T-helper 1 cell treated with Interleukin-12 subunit alpha and Interleukin-12 subunit beta and Interleukin-4 antibody, amounts not matched to agents 30 μg/mL and 1 μg/mL, for 36 hours (primary cell): ENCODE measurements at regions not wholly inside any gene's neighbourhood (a gene's known extent, or its start where the extent isn't known, plus 50 kb on each side); places are given as distances from the start of the nearest gene placed in this dataset.
A peak's percentile ranks its signal among the peaks of the same experiment; 100 is the strongest.

Experiments
- H3K27ac Mint-ChIP-seq: one replicate; pipeline ENCODE4 v1.8.0; 2021; ENCODE audit warnings: mild to moderate bottlenecking, mixed read lengths
- H3K27me3 Mint-ChIP-seq: one replicate; pipeline ENCODE4 v1.8.0; 2021; ENCODE audit warnings: low read depth, mixed read lengths
- H3K36me3 Mint-ChIP-seq: one replicate; pipeline ENCODE4 v1.8.0; 2021; ENCODE audit warnings: low read depth, mixed read lengths
- H3K4me1 Mint-ChIP-seq: one replicate; pipeline ENCODE4 v1.8.0; 2021; ENCODE audit warnings: low read depth, mixed read lengths
- H3K4me3 Mint-ChIP-seq: one replicate; pipeline ENCODE4 v1.8.0; 2021; ENCODE audit warnings: mild to moderate bottlenecking, moderate library complexity, mixed read lengths
- H3K9me3 Mint-ChIP-seq: one replicate; pipeline ENCODE4 v1.8.0; 2021; ENCODE audit warnings: mixed read lengths

DNA sequence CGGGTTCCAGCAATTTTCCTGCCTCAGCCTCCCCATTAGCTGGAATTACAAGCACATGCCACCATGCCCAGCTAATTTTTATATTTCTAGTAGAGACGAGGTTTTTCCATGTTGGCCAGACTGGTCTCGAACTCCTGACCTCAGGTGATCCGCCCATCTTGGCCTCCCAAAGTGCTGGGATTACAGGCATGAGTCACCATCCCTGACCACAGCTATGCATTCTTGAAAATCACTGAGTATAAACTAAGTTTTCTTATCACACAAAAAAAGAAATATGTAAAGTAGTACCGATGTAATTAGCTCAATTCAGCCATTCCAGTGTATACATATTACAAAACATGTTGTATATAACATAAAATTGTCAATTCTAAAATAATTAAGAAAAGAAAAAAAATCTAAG, 232.7 kb downstream of the MBD2 start:
- Mint-ChIP-seq H3K4me1 (no peaks in the 10 kb centered on the region), H3K36me3 (no peaks in the 10 kb centered on the region)

DNA sequence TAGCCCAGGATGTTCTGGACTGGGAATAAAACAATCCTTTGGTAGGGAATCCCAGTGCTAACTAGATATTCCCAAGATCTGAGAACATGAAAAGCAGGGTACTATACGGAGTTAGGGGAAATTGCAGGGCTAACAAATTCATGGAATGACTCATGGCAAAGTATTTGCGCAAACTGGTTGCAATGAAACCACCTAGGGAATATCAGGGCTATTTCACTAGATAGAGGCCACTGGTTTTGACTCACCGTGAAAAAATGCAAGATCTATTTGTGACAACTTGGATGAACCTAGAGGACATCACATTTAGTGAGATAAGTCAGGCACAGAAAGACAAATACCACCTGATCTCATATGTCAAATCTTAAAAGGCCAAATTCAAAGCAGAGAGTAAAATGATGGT, 233.3 kb downstream of the MBD2 start:
- no peaks in the 10 kb centered on the region for H3K27me3 Mint-ChIP-seq
- no peaks in the 10 kb centered on the region for H3K9me3 Mint-ChIP-seq
- H3K4me3 Mint-ChIP-seq: no peak overlapping the region
- no peaks in the 10 kb centered on the region for H3K36me3 Mint-ChIP-seq
- H3K27ac Mint-ChIP-seq: no peak overlapping the region
- no peaks in the 10 kb centered on the region for H3K4me1 Mint-ChIP-seq

More for the DNA sequence above, 232.7 kb downstream of the MBD2 start:
- H3K9me3 Mint-ChIP-seq: no peaks in the 10 kb centered on the region
- H3K27ac Mint-ChIP-seq: no peak overlapping the region
- H3K4me3 Mint-ChIP-seq: no peak overlapping the region
- H3K27me3 Mint-ChIP-seq: no peaks in the 10 kb centered on the region

DNA sequence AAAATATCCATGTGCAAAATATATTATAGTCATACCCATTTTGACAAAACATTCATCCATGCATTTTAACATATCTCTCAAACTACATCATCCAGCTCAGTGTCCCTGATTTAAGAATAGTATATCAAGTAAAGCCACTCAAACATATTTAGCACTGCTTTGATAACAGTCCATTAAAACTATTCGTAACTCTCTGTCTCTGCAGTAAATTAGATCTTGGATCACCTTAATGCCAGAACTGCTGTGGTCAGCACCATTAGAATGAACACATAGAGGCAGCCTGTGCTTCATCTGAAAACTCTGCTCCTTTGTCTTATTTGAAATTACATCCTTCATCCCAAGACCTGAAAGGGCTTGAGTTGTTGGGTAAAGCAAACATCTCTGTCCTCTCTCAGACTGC, 234.0 kb downstream of the MBD2 start:
- Mint-ChIP-seq H3K4me1 (no peaks in the 10 kb centered on the region), H3K27ac (no peak overlapping the region), H3K36me3 (no peaks in the 10 kb centered on the region), H3K4me3 (no peak overlapping the region), H3K27me3 (no peaks in the 10 kb centered on the region), H3K9me3 (no peaks in the 10 kb centered on the region)

DNA sequence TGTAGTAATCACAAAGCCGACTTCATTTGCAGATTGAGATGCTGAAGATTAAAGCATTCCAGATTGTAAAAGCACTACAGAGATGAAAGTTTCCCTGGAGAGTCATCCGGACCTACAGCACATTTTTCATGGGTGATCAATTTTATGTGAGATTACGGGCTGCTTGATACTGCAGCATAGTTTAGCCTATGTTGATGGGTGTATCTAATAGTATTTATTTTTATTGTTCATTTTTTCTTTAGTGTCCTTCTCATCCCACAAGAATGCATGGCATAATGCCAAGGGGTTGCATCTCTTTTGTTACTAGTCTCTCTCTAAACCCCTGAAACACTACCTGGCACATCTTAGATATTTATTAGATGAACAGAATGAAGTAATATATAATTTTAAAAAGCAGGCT, 240.4 kb downstream of the MBD2 start:
- peaks cover 4% of the 10 kb centered on the region for H3K9me3 Mint-ChIP-seq
- H3K27me3 Mint-ChIP-seq: no peaks in the 10 kb centered on the region
- no peaks in the 10 kb centered on the region for H3K36me3 Mint-ChIP-seq
- no peak overlapping the region for H3K27ac Mint-ChIP-seq
- H3K4me3 Mint-ChIP-seq: no peak overlapping the region
- no peaks in the 10 kb centered on the region for H3K4me1 Mint-ChIP-seq

DNA sequence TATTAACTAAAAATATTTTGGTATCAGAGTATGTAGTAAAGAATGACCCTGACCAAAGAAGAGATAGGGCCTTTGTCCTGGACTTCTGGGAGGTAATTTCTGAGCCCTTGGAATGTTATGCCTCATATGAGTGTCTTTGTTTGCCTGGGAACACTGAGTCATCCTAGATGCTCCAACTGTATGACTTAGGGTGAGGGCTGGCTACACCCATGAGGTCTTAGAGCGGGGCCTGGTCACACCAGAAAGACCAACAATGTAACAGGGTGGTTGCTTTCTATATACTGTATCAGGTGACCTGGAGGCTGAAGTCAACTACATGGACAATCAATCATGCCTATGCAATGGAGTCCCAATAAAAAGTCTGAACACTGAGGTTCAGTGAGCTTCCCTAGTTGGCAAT, 253.1 kb downstream of the MBD2 start:
- Mint-ChIP-seq H3K27me3 (no peaks in the 10 kb centered on the region), H3K36me3 (no peaks in the 10 kb centered on the region), H3K4me1 (no peaks in the 10 kb centered on the region), H3K27ac (no peak overlapping the region), H3K4me3 (no peak overlapping the region), H3K9me3 (peaks cover 3% of the 10 kb centered on the region)

DNA sequence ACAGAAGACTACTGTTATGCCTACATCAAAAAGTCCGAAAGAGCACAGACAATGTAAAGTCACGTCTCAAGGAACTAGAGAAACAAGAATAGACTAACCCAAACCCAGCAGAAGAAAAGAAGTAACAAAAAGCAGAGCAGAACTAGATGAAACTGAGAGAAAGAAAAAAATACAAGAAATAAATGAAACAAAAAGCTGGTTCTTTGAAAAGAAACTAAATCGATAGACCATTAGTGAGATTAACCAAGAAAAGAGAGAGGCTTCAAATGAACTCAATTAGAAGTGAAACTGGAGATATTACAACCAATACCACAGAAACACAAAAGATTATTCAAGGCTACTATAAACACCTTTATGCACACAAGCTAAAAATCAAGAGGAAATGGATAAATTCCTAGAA, 271.8 kb downstream of the MBD2 start:
- Mint-ChIP-seq H3K9me3 (no peaks in the 10 kb centered on the region), H3K36me3 (no peaks in the 10 kb centered on the region), H3K4me1 (no peaks in the 10 kb centered on the region), H3K4me3 (no peak overlapping the region), H3K27ac (no peak overlapping the region), H3K27me3 (no peaks in the 10 kb centered on the region)

DNA sequence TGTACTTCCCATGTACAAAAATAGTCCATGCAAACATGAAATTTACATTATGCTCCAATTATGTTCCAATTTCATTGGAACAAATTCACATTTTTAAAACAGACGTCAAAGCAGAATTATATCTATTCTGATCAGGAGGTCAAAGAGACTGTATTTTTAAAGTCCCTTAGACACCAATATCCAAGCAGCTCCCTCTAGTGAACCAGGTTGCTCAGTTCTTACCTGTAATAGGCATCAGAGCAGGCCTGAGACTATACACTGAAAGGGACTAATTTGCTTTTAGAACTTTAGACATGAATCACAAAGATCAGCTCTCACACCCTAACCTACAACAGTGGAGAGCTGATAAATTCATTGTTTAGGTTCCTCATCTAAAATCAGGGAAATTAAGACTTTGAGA, 273.9 kb downstream of the MBD2 start:
- H3K27ac Mint-ChIP-seq: no peak overlapping the region
- H3K4me3 Mint-ChIP-seq: no peak overlapping the region
- H3K27me3 Mint-ChIP-seq: peaks cover 3% of the 10 kb centered on the region
- no peaks in the 10 kb centered on the region for H3K36me3 Mint-ChIP-seq
- peaks cover 4% of the 10 kb centered on the region for H3K4me1 Mint-ChIP-seq
- H3K9me3 Mint-ChIP-seq: no peaks in the 10 kb centered on the region

DNA sequence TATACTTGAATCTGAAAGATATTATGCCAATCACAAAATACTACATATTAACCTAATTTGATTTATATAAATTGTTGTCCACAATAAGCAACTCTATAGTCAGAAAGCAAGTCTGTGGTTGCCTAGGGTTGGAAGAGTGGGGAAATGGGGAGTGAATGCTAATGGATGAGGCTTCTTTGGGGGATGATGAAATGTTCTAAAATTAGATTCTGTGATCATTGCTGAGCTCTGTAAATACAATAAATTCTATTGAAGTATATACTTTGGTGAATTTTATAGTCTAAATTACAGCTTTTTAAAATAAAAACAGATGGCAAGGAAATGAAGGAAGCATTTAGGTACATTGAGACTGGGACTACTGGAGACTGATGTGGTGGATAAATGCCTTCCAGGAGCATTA, 275.5 kb downstream of the MBD2 start:
- no peak overlapping the region for H3K4me3 Mint-ChIP-seq
- H3K27ac Mint-ChIP-seq: no peak overlapping the region
- H3K27me3 Mint-ChIP-seq: peaks cover 3% of the 10 kb centered on the region
- peaks cover 4% of the 10 kb centered on the region for H3K4me1 Mint-ChIP-seq
- H3K36me3 Mint-ChIP-seq: no peaks in the 10 kb centered on the region
- no peaks in the 10 kb centered on the region for H3K9me3 Mint-ChIP-seq

DNA sequence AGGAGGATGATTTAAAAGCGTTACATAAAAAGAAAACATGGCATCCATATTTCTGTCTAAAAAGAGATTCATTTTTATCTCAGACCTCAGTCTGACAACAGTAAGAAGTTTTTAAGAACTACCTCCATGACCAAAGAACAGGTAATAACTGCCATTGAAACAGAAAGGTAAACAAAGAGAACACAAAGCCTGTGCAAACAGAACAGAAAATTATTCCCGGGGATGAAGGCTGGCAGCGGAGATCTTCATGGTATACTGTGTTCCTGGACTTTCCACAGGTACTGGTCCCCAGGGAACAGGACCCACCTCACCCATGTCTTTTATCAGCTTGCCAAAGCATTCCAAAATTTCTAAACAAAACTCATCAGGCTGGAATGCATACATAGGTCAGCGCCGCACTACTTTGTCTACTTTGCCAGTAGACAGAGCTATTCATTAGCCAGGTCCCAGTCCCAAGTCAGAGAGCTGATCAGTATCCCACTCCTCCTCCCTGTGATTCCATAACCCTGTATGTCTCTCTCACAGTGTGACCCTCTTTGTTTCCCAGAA, 277.3 kb downstream of the MBD2 start:
- Mint-ChIP-seq H3K27me3 (peaks cover 3% of the 10 kb centered on the region), H3K9me3 (no peaks in the 10 kb centered on the region), H3K27ac (no peak overlapping the region), H3K36me3 (no peaks in the 10 kb centered on the region), H3K4me3 (no peak overlapping the region), H3K4me1 (peaks cover 4% of the 10 kb centered on the region)

DNA sequence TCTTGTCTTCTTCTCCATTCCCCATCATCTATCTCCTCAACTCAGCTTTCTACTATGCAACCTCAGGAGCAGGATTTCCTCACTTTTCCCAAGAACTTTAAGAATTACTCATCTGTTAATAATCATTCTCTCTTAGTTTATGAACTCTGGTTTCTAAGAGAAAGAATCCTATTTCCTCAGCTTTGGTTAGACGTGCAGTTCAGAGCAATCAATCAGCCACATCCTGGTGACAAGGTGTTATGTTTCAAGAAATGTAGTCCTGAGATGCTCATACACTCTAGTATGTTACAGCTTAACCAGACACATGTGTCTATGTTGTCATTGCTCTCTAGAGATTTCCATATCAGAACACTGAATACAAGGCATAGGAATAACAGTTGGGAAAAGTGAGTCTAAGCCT, 277.9 kb downstream of the MBD2 start:
- H3K27me3 Mint-ChIP-seq: peaks cover 3% of the 10 kb centered on the region
- H3K4me3 Mint-ChIP-seq: no peak overlapping the region
- peaks cover 4% of the 10 kb centered on the region for H3K4me1 Mint-ChIP-seq
- H3K9me3 Mint-ChIP-seq: no peaks in the 10 kb centered on the region
- no peak overlapping the region for H3K27ac Mint-ChIP-seq
- no peaks in the 10 kb centered on the region for H3K36me3 Mint-ChIP-seq

DNA sequence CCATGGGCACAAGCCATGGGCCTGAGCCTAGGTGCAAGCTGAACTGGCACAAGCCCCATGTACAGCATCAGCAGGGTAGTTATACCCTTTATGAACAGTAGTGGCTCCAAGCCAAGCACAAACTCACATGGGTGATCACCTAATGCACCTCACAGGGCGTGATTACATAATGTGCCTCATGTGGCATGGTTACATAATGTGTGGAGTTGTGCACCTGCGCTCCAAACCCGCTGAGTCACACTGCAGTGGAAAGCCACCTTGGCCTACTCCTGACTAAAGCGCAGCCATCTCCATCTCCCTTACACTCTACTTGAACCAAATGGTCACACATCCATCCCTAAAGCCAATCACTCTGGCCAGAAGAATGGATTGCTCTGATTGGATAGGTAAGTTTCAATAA, 279.7 kb downstream of the MBD2 start:
- H3K36me3 Mint-ChIP-seq: no peaks in the 10 kb centered on the region

DNA sequence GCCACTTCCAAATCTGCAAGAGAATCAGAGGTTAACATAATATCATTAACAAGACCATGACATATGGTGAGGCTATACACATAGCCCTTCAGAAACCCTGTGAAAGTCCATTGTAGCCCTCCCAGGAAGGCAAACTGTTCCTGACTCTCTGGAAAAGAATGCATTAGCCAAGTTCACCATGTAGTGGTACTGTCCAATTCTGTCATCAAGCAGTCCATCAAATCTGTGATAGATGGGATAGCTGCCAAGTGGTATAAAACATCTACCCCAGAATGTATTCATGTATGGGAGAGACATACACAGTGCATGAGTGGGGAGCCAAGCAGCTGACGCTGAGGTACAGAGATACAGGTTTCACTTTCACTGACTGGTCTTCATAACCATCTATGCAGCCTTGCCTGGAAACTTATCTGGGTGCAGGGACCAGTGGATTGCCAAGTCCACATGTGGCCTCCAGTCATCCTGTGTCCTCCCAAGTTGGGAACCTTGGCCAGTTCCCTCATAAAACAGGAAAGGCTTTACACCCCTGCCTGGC, 281.1 kb downstream of the MBD2 start:
- H3K9me3 Mint-ChIP-seq: no peaks in the 10 kb centered on the region
- no peaks in the 10 kb centered on the region for H3K36me3 Mint-ChIP-seq
- H3K4me3 Mint-ChIP-seq: no peak overlapping the region
- H3K4me1 Mint-ChIP-seq: peaks cover 4% of the 10 kb centered on the region
- H3K27me3 Mint-ChIP-seq: peaks cover 3% of the 10 kb centered on the region
- no peak overlapping the region for H3K27ac Mint-ChIP-seq

More for the DNA sequence above, 279.7 kb downstream of the MBD2 start:
- H3K27me3 Mint-ChIP-seq: peaks cover 3% of the 10 kb centered on the region
- peaks cover 4% of the 10 kb centered on the region for H3K4me1 Mint-ChIP-seq
- no peak overlapping the region for H3K27ac Mint-ChIP-seq
- H3K9me3 Mint-ChIP-seq: no peaks in the 10 kb centered on the region
- H3K4me3 Mint-ChIP-seq: no peak overlapping the region

DNA sequence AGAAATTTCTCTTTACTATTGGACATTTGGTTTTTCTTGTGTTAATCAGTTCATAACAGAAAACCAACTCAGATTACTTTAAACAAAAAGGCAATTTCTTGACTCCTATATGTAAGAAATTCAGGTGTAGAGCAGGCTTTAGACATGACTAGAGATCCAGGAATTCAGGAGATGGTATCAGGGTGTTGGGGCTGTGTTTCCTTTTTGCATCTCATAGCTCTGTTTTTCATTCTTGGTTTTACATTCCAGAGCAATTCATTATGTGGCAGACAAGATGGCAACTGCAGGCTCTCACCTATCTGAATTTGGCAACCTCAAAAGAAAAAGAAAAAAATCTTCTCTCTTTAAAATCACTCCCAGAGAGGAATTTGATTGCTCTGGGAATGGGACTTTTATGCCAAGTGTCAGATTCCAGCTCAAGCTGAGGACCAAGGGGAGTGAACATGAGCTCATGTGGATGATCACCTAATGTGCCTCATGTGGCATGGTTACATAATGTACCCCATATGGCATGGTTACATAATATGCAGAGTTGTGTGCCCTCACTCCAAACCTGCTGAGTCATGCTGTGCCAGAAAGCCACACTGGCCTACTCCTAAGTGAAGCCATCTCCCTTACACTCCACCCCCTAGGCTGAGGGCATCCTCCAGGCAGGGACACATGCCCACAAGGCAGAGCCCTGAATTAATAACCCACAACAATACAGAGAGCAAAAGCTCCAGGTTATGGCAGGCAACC, 282.7 kb downstream of the MBD2 start:
- H3K9me3 Mint-ChIP-seq: no peaks in the 10 kb centered on the region
- peaks cover 3% of the 10 kb centered on the region for H3K27me3 Mint-ChIP-seq
- no peaks in the 10 kb centered on the region for H3K36me3 Mint-ChIP-seq
- peaks cover 8% of the 10 kb centered on the region for H3K4me1 Mint-ChIP-seq
- H3K27ac Mint-ChIP-seq: no peak overlapping the region
- H3K4me3 Mint-ChIP-seq: no peak overlapping the region

DNA sequence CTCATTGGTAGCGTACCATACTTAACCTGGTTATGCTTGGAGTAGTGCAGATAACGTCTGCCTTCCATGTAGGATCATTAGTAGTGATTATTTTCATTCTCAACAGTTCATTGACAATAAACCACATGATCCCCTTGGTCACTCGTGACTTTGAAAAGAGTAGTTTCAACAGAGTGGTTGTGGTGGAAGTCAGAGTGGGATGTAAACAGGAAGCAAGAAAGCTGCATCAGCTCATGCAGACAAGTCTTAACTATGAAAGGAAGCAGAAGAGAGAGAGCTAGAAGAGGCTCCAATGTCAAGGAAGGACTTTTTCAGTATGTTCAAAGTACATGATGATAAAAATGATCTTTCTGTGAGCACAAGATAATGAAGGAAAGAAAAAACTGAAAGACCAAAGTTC, 287.4 kb downstream of the MBD2 start:
- no peak overlapping the region for H3K4me3 Mint-ChIP-seq
- no peaks in the 10 kb centered on the region for H3K36me3 Mint-ChIP-seq
- H3K27ac Mint-ChIP-seq: peak overlapping the region; percentile 7
- H3K27me3 Mint-ChIP-seq: no peaks in the 10 kb centered on the region
- H3K4me1 Mint-ChIP-seq: peaks cover 14% of the 10 kb centered on the region
- peaks cover 3% of the 10 kb centered on the region for H3K9me3 Mint-ChIP-seq

DNA sequence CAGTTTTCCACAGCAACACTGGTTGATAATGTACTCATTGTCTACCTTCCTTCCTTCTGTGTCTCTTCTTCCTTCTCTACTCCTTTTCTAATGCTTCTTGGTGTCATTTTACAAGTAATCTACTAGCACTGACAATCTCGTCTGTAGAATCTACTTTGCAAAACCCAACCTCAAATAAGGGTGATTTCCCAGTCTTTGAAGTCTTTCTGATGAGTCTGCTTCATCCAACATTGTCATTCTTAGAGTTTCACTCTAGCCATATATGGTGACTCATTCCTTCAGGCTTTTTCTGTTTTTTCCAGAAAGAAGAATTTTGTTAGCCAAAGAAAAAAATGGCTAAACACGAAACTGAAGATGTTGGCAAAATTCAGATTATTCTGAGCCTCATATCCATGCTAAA, 288.7 kb downstream of the MBD2 start:
- H3K36me3 Mint-ChIP-seq: no peaks in the 10 kb centered on the region
- H3K4me1 Mint-ChIP-seq: peaks cover 14% of the 10 kb centered on the region
- peaks cover 3% of the 10 kb centered on the region for H3K9me3 Mint-ChIP-seq
- no peaks in the 10 kb centered on the region for H3K27me3 Mint-ChIP-seq
- H3K27ac Mint-ChIP-seq: peak overlapping the region; percentile 0
- no peak overlapping the region for H3K4me3 Mint-ChIP-seq
